ENCODE measurements at regions not wholly inside any gene's neighbourhood (a gene's known extent, or its start where the extent isn't known, plus 50 kb on each side); places are given as distances from the start of the nearest gene placed in this dataset.

DNA sequence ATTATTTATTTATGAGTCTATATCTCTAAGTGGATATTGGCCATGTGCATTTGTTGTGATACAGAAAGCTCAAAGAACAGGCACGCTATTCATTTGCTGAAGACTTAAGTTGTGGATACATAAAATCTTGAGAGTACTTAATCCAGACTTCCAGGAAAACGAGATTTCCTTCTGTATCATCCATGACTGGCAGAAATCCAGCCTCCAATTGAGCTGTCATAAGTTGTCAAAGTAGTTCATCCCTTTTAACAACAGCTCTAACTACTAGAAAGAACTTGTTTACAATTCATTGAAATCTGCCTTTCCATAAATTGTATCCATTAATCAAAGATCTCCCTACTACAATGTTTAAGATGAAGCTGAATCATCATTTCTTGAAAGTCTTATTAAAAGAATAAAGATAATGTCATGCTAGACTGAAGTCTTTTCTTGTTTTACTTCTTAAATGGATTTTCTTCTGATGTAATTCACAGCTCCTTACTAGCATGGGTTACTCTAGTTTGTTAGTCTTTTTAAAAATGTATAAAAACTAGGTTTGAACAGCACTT lies 447.3 kb upstream of the CITED2 start:
- TF ChIP-seq, protein P1, sequence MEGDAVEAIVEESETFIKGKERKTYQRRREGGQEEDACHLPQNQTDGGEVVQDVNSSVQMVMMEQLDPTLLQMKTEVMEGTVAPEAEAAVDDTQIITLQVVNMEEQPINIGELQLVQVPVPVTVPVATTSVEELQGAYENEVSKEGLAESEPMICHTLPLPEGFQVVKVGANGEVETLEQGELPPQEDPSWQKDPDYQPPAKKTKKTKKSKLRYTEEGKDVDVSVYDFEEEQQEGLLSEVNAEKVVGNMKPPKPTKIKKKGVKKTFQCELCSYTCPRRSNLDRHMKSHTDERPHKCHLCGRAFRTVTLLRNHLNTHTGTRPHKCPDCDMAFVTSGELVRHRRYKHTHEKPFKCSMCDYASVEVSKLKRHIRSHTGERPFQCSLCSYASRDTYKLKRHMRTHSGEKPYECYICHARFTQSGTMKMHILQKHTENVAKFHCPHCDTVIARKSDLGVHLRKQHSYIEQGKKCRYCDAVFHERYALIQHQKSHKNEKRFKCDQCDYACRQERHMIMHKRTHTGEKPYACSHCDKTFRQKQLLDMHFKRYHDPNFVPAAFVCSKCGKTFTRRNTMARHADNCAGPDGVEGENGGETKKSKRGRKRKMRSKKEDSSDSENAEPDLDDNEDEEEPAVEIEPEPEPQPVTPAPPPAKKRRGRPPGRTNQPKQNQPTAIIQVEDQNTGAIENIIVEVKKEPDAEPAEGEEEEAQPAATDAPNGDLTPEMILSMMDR (IDR thresholded peaks at IDR 0.05; ENCODE audit: insufficient read depth, low read depth, low read length) = no peak
- TF ChIP-seq EZH2 (IDR thresholded peaks at IDR 0.05; ENCODE audit: insufficient read depth, low read length) = no peak
